ENCODE measurements at regions not wholly inside any gene's neighbourhood (a gene's known extent, or its start where the extent isn't known, plus 50 kb on each side); places are given as distances from the start of the nearest gene placed in this dataset.

- 87% methylated on average over 2 of the region's 2 CpGs for WGBS (ENCODE audit: low lambda C conversion rate, missing lambda C conversion rate)
- no peaks in the 10 kb centered on the region for H3K79me2 ChIP-seq
- H3K27me3 ChIP-seq: no peaks in the 10 kb centered on the region
- no peak overlapping the region for H3K4me2 ChIP-seq
- H2AFZ ChIP-seq: no peak overlapping the region
- DNase-seq (ENCODE audit: low spot score): no peak
- no peaks in the 10 kb centered on the region for H3K4me1 ChIP-seq (ENCODE audit: insufficient read depth)
- H3K9me2 ChIP-seq (replicated peaks; ENCODE audit: insufficient read depth): no peaks in the 10 kb centered on the region
- H3K4me3 ChIP-seq: no peak overlapping the region
- no peak for TF ChIP-seq CTCF (IDR thresholded peaks at IDR 0.05; ENCODE audit: poor library complexity)
- TF ChIP-seq EZH2 (IDR thresholded peaks at IDR 0.05; ENCODE audit: borderline replicate concordance): no peak
- no peak for TF ChIP-seq EZH2phosphoT487 (IDR thresholded peaks at IDR 0.05; ENCODE audit: low read depth, severe bottlenecking, unreplicated experiment)
- H4K20me1 ChIP-seq (ENCODE audit: insufficient read depth, poor library complexity, severe bottlenecking): no peaks in the 10 kb centered on the region
- no peaks in the 10 kb centered on the region for H3K9me3 ChIP-seq (ENCODE audit: low read depth)
- no peak overlapping the region for H3K27ac ChIP-seq
- no peaks in the 10 kb centered on the region for H3K36me3 ChIP-seq (replicated peaks; ENCODE audit: insufficient read depth, low read depth)
Observed at GRCh38 chr2:226508683-226509082, 290.9 kb downstream of the IRS1 start.

GRCh38 chr2:226508005-226508404 lies 291.6 kb downstream of the IRS1 start:
- no peak overlapping the region for H2AFZ ChIP-seq
- no peak for TF ChIP-seq EZH2 (IDR thresholded peaks at IDR 0.05; ENCODE audit: borderline replicate concordance)
- TF ChIP-seq EZH2phosphoT487 (IDR thresholded peaks at IDR 0.05; ENCODE audit: low read depth, severe bottlenecking, unreplicated experiment): no peak
- TF ChIP-seq CTCF (IDR thresholded peaks at IDR 0.05; ENCODE audit: poor library complexity): no peak
- DNase-seq (ENCODE audit: low spot score): no peak

DNA sequence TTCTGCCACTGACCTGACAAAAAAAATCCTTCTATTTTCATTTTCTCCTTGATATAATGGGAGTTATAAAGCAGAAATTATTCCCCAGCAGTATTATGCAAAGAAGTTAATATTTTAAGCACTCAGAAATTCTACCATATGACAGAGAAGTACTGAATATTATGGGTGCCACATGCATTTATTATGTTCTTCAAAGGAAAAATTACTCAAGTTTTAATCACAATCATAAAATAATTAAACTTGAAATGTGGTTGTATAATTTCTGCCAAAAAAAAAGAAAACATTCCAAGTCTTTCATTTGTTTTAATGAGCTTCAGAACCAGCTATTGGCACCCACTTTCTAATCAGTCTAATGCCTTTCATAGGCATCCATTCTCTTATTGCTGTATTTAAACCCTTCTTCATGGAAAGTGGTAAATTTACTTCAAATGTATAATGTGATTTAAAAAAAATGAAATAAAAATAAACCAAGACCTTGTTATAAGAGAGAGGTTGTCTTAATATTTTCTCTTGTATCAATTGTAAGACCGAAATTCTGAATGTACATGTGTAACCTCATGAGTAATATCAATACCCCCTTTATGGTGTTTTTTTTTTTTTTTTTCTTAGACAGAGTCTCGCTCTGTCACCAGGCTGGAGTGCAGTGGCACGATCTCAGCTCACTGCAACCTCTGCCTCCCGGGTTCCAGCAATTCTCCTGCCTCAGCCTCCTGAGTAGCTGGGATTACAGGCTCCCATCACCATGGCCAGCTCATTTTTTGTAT lies 302.3 kb downstream of the IRS1 start:
- Histone ChIP-seq H3K79me2 (no peaks in the 10 kb centered on the region), H2AFZ (no peak overlapping the region), H3K36me3 (replicated peaks; ENCODE audit: insufficient read depth, low read depth) (no peaks in the 10 kb centered on the region), H3K9me3 (ENCODE audit: low read depth) (no peaks in the 10 kb centered on the region), H3K27ac (no peak overlapping the region), H4K20me1 (ENCODE audit: insufficient read depth, poor library complexity, severe bottlenecking) (no peaks in the 10 kb centered on the region), H3K9me2 (replicated peaks; ENCODE audit: insufficient read depth) (no peaks in the 10 kb centered on the region), H3K4me2 (no peak overlapping the region), H3K4me3 (no peak overlapping the region), H3K27me3 (no peaks in the 10 kb centered on the region), H3K4me1 (ENCODE audit: insufficient read depth) (no peaks in the 10 kb centered on the region)
- DNase-seq (ENCODE audit: low spot score): no peak
- TF ChIP-seq EZH2 (IDR thresholded peaks at IDR 0.05; ENCODE audit: borderline replicate concordance) (no peak), CTCF (IDR thresholded peaks at IDR 0.05; ENCODE audit: poor library complexity) (no peak), EZH2phosphoT487 (IDR thresholded peaks at IDR 0.05; ENCODE audit: low read depth, severe bottlenecking, unreplicated experiment) (no peak)
- 94% methylated on average over 4 of the region's 4 CpGs for WGBS (ENCODE audit: low lambda C conversion rate, missing lambda C conversion rate)

More at GRCh38 chr2:226508005-226508404, 291.6 kb downstream of the IRS1 start:
- no peak overlapping the region for H3K27ac ChIP-seq
- H3K9me2 ChIP-seq (replicated peaks; ENCODE audit: insufficient read depth): no peaks in the 10 kb centered on the region
- H3K36me3 ChIP-seq (replicated peaks; ENCODE audit: insufficient read depth, low read depth): no peaks in the 10 kb centered on the region
- no peaks in the 10 kb centered on the region for H3K9me3 ChIP-seq (ENCODE audit: low read depth)
- WGBS (ENCODE audit: low lambda C conversion rate, missing lambda C conversion rate): 94% methylated on average over 3 of the region's 3 CpGs
- H4K20me1 ChIP-seq (ENCODE audit: insufficient read depth, poor library complexity, severe bottlenecking): no peaks in the 10 kb centered on the region
- H3K27me3 ChIP-seq: no peaks in the 10 kb centered on the region
- no peak overlapping the region for H3K4me3 ChIP-seq
- H3K4me2 ChIP-seq: no peak overlapping the region
- H3K79me2 ChIP-seq: no peaks in the 10 kb centered on the region
- H3K4me1 ChIP-seq (ENCODE audit: insufficient read depth): no peaks in the 10 kb centered on the region

All from hepatocyte (in vitro differentiated cells).